Lung microvascular endothelial cell (primary cell): ENCODE measurements at regions not wholly inside any gene's neighbourhood (a gene's known extent, or its start where the extent isn't known, plus 50 kb on each side); places are given as distances from the start of the nearest gene placed in this dataset.
"Not testable (repeated sequence)": the region's sequence is repeated elsewhere in the genome, so short reads cannot be mapped to it uniquely, and the experiment has no call there.

ENCODE experiments used
- DNase-seq, 2 donors: peaks; one replicate each; pipeline versions ENCODE4 v3.0.0 to v3.0.0-alpha.2; 2010; ENCODE audit warnings: low read depth in 2 of 2

DNA sequence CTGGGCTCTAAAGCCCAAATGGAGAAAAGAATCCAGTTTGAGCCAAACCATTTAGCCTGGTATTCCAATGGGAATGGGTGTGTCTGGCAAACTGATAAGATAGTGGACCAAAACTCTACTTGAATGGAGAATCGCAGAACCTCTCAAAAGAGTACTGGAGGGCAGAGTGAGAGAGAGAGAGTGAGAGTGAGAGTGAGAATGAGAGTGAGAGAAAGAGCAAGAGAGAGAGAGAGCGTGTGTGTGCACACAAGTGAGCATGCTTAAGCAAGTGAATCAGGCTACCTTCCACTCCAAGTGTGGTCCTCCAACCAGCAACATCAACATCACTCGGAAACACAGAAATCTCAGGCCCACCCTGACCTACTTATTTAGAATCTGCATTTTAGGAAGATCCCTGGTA is 58.8 kb downstream of the UQCRFS1 start:
- no peak for DNase-seq

DNA sequence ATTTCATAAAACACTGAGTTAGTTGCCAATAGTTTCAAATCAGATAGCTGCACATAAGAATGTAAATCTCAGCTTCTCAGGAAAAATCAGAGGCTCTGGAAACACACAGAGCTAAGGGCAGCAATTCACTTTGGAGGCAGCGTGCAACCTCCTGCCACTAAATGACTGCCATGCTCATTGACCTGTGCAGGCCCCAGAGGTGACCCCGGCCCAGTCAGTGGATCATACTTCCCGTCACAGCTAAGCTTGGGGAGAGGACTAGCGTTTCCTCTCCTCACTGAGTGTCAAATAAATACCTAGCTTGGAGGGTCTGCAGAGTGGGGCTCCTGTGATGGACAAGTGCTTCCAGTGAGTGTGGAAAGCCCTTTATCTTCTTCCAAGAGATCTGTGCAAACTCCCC is 67.2 kb downstream of the UQCRFS1 start:
- no peak for DNase-seq

DNA sequence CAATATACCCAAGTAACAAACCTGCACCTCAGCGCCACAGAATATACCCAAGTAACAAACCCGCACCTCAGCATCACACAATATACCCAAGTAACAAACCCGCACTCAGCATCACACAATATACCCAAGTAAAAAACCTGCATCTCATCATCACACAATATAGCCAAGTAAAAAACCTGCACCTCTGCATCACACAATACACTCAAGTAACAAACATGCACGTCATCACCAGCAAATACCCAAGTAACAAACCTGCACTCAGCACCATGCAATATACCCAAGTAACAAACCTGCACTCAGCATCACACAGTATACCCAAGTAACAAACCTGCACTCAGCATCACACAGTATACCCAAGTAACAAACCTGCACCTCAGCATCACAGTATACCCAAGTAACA is 69.8 kb downstream of the UQCRFS1 start:
- no peak for DNase-seq

DNA sequence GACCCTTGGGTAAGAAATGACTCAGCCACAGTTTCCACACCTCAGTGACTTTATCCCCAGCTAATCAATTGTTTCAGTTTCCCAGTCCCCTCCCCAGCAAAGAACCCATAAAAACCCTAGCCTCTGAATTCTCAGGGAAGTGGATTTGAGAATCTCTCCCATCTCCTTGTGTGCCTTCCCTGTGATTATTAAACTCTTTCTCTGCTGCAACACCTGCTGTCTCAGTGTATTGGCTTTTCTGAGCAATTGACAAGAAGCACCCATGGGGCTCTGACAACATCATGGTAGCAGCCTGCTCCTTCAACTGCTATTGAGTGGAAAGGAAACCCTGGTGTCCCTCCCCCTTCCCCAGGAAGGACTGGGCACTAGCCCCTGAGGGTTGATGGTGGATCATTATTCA is 73.7 kb downstream of the UQCRFS1 start:
- DNase-seq = no peak

DNA sequence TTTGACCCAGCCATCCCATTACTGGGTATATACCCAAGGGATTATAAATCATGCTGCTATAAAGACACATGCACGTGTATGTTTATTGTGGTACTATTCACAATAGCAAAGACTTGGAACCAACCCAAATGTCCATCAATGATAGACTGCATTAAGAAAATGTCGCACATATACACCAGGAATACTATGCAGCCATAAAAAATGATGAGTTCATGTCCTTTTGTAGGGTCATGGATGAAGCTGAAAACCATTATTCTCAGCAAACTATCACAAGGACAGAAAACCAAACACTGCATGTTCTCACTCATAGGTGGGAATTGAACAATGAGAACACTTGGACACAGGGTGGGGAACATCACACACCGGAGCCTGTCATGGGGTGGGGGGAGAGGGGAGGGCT is 74.7 kb downstream of the UQCRFS1 start:
- not testable (repeated sequence) for DNase-seq

DNA sequence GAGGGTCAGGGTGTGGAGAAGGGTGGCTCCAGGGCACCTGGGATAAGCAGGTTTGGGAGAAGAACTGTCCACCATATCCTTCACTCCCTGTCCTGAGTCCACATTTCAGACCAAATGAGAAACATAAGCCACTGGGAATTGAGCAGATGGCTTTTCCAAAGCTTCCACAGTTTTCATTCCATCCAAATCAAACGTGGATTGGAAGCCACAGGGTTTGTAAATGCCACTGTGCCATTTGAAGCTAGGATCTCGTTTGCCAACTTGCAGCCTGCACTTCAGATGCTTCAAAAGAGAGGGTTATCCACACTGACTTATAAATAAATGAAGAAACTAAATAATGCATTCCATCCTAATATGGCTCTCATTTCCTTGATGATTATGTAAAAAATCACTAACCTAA is 81.5 kb downstream of the UQCRFS1 start:
- no peak for DNase-seq

DNA sequence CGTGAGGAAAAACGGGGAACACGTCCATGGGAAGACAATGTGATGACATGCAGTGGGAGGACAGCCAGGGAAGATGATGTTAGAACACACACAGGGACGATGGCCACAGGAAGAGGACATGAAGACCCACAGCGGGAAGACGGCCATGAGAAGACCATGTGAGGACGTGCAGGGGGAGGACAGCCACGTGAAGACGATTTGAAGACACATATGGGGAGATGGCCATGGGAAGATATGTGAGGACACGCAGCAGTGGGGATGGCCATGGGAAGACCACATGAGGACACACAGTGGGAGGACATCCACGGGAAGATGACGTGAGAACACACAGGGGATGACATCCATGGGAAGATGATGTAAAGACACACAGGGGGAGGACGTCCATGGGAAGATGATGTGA is 83.8 kb downstream of the UQCRFS1 start:
- DNase-seq = no peak

GRCh38 chr19:29128203-29128602 is 84.7 kb downstream of the UQCRFS1 start:
- no peak for DNase-seq

DNA sequence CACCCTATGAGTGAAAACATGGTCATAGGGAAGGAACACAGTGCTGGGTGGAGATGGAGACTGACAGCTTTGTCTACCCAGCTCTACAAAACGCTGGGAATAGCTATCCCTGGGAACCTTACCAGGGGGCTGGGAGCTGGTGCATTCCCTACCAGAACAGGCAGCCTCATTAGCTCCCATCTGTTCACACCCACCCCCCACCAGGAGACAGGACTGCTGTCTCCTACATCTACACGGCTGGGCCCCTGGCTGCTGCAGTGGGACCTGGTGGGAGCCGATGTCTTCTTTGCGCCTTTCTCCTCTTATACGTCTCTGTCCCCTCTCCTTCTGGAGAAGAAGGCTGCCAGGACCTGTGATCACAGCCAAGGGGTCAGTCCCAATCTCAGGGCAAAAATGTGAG is 90.8 kb downstream of the UQCRFS1 start:
- no peak for DNase-seq

- DNase-seq = no peak
Measured at GRCh38 chr19:29121684-29122083, 91.3 kb downstream of the UQCRFS1 start.

GRCh38 chr19:29120466-29120865 is 92.5 kb downstream of the UQCRFS1 start:
- no peak for DNase-seq

- no peak for DNase-seq
Measured at GRCh38 chr19:29119590-29119989, 93.4 kb downstream of the UQCRFS1 start.

DNA sequence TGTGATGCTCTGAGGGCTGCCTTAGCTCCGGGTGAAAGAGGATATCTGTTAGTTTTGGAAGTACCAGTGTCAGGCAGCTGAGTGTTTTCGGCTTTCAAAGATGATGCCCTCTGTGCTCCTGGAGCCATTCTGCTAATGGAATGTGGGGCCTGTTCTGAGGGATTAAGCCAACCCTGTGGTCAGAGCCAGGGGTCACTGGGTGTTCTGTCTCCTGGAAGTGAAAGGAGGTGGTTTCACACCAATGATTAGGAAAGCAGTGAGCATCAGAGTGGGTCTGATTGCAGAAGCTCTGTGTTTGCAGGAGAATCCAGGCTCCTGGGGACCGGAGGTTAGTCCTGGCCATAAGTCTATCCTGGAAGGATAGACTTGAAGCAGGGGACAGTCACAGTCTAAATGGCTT is 94.6 kb downstream of the UQCRFS1 start:
- DNase-seq = no peak

DNA sequence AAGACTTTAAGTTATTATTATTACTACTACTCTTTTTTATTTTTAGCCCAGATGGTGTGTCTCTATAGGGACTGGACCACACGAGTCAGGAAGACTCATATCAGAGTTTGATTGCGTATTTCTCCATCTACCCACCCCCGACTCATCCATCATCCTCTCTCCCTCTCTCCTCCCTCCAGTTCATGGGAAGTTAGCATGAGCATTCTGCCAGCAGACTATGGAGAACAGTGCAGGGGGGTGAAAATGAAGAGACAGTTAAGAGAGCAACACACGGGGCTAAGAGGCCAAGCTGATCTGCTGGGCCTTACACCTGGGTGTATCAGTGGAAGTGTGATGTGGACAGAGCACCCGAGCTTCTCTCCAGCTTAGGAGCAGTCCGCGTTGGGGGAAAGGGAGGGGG is 95.0 kb downstream of the UQCRFS1 start:
- no peak for DNase-seq

GRCh38 chr19:29115181-29115580 is 97.8 kb downstream of the UQCRFS1 start:
- DNase-seq = no peak

DNA sequence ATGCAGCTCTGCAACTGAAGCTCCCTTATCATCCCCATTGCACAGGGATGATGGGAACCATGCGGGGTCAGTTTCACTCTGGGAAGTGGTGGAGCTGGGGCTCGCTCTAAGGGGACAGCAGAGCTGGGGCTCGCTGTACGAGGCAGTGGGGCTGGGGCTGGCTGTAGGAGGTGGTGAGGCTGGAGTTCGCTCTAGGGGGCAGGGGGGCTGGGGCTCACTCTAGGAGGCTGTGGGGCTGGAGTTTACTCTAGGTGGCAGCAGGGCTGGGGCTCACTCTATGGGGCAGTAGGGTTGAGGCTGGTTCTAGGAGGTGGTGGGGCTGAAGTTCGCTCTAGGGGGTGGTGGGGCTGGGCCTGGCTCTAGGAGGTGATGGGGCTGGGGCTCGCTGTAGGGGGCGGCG is 99.1 kb downstream of the UQCRFS1 start:
- no peak for DNase-seq

DNA sequence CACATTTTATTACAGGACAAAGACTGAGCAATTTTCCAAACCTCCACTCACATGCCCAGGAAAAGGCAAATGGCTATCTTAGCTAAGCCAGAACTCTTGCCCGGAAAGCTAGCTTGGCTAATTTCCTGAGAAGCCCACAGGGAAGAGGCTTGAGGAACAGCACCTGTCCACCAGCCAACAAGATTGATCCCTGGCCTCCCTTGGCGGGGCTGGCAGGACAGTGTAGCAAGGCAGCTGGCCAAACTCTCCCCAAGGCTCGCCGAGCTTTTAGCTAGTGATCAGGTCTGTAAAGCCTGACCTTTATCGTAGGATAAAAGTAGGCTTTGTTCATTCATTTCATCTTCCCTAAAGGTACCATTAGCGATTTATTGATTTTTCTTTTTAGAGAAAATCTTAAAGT is 101.4 kb downstream of the UQCRFS1 start:
- DNase-seq = no peak

GRCh38 chr19:29107831-29108230 is 105.1 kb downstream of the UQCRFS1 start:
- no peak for DNase-seq

DNA sequence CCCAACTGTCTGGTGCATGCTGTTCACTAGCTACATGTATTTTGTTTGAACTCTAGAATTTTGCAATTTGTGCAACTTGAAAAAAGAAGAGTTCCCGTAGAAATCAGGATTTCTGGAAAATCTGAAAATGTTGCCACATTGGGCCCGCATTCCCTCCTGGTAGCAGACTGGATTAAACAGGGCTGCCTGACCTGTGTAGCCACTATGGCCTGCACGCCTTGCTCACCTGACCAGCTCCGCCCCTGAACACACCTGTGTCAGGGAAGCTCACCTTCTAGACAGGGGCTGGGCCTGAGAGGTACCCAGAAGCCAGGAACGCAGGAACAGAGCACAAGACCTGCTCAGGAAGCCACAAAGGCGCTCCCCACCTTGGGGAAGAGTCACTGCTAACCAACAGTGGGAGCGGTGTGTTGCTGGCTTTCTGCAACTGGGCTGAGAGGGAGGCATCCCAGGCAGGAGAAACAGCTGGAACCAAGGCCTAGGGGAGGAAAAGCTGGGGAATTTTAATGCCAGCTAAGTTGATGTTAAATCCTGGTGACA is 106.5 kb downstream of the UQCRFS1 start:
- DNase-seq = no peak

GRCh38 chr19:29105629-29106292 is 107.2 kb downstream of the UQCRFS1 start:
- no peak for DNase-seq

GRCh38 chr19:29104605-29105241 is 108.2 kb downstream of the UQCRFS1 start:
- no peak for DNase-seq

DNA sequence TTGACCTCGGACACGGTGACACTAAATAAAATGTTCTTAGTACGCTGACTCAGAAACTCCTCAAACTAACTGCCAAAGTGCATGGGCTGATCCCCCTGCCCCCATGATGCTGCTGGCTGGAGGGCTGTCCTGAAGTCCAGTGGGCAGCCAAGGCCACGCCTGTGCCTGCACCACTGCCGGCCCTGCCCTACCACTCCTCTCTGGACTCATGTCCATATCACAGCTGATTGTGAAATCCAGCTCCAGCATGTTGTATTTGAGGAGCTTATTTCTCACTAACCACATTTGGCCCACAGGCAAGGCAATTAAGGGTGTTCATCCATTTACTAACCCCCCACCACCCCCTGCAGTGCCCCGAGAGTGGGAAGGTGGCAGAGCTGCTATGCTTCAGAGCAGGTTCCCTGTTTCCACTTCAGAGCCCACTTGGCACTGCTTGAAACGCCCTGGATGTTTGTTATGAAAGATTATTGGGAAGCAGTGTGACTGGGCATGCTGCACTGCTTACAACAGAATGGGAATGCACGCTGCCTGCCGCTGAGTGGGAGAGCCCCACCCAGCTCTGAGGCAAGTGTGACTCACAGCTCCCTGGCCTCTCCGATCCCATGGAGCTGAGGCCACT is 114.0 kb downstream of the UQCRFS1 start:
- DNase-seq = no peak

DNA sequence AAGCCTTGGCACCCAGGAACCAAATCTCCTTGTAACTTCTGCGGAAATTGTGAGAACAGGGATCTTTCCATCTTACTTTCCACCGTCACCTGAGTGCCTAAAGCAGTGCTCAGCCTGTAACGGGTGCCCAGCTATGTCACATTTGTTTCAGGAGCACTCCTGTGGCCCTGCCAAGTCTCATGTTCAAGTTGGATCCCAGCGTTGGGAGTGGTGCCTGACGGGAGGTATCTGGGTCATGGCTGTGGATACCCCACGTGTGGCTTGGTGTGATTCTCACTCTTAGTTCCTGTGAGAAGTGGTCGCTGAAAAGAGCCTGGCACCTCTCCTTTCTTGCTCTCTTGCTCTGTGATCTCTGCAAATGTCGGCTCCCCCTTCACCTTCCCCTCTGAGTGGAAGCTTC is 114.9 kb downstream of the UQCRFS1 start:
- DNase-seq = no peak
